SK-N-SH (cell line): ENCODE measurements at regions not wholly inside any gene's neighbourhood (a gene's known extent, or its start where the extent isn't known, plus 50 kb on each side); places are given as distances from the start of the nearest gene placed in this dataset.

Experiments used
- CTCF ChIA-PET: fragments of 300-600, 350-600 bp; formaldehyde crosslinking; extraction: SDS; loops from one replicate; lab custom pipeline; 2021; lab: Yijun Ruan, JAX
- POLR2A ChIA-PET: fragments of 350-600 bp; sonication (Branson Sonifier 250); formaldehyde crosslinking; extraction: SDS; loops from one replicate; lab custom pipeline; 2020; ENCODE audit warnings: antibody characterized with exemption, inconsistent platforms; lab: Yijun Ruan, JAX
- DNase-seq: peaks from one replicate; pipeline ENCODE4 v3.0.0; 2012
- H2AFZ ChIP-seq: fragments of 200-600 bp; sonication (generic); 2 replicates; pipeline ENCODE4 v1.8.1; 2016; ENCODE audit warnings: antibody characterized with exemption, mild to moderate bottlenecking, low read depth
- H3F3A ChIP-seq: fragments of 200-600 bp; sonication (generic); replicated peaks from 2 replicates; pipeline ENCODE3; 2016; ENCODE audit warnings: antibody characterized with exemption, mild to moderate bottlenecking; ENCODE audit not compliant: insufficient read depth
- H3K27ac ChIP-seq, 2 experiments: fragments of 200-500 bp in 1 of 2; fragments of 200-600 bp in 1 of 2; sonication (Bioruptor generic) in 1 of 2; sonication (generic), shearing (Covaris generic) in 1 of 2; 2 replicates each; pipeline versions ENCODE4 v1.5.1 to v1.6.1; 2014 to 2016; ENCODE audit warnings: low read depth in 2 of 2, inconsistent platforms in 1 of 2, low read length in 1 of 2, mild to moderate bottlenecking in 1 of 2, mixed read lengths in 1 of 2
- H3K27me3 ChIP-seq: fragments of 200-600 bp; sonication (generic), shearing (Covaris generic); 2 replicates; pipeline ENCODE4 v1.6.1; 2016; ENCODE audit warnings: mixed run types; ENCODE audit not compliant: insufficient read depth
- H3K36me3 ChIP-seq, 2 experiments: fragments of 200-500 bp in 1 of 2; fragments of 200-600 bp in 1 of 2; sonication (Bioruptor generic) in 1 of 2; sonication (generic) in 1 of 2; replicated peaks in 1 of 2; 2 replicates each; pipeline versions ENCODE3 to v1.5.1; 2014 to 2016; ENCODE audit warnings: low read length in 1 of 2, mild to moderate bottlenecking in 1 of 2; ENCODE audit not compliant: insufficient read depth in 2 of 2, control insufficient read depth in 1 of 2
- H3K4me1 ChIP-seq, 2 experiments: fragments of 200-500 bp in 1 of 2; fragments of 200-600 bp in 1 of 2; sonication (Bioruptor generic) in 1 of 2; sonication (generic), shearing (Covaris generic) in 1 of 2; 2 replicates each; pipeline versions ENCODE4 v1.5.1 to v1.6.1; 2014 to 2016; ENCODE audit warnings: low read depth in 1 of 2, low read length in 1 of 2, mixed run types in 1 of 2; ENCODE audit not compliant: insufficient read depth in 2 of 2, control insufficient read depth in 1 of 2
- H3K4me2 ChIP-seq: fragments of 200-600 bp; sonication (generic), shearing (Covaris generic); 2 replicates; pipeline ENCODE4 v1.6.1; 2017; ENCODE audit warnings: mixed run types
- H3K4me3 ChIP-seq, 2 experiments: fragments of 200-500 bp in 1 of 2; fragments of 200-600 bp in 1 of 2; sonication (Bioruptor generic) in 1 of 2; sonication (generic), shearing (Covaris generic) in 1 of 2; 2 replicates each; pipeline versions ENCODE4 v1.5.1 to v1.8.1; 2014 to 2016; ENCODE audit warnings: low read depth in 2 of 2, inconsistent platforms in 1 of 2, low read length in 1 of 2, mild to moderate bottlenecking in 1 of 2, mixed read lengths in 1 of 2, moderate library complexity in 1 of 2
- H3K79me2 ChIP-seq: fragments of 200-600 bp; sonication (generic); 2 replicates; pipeline ENCODE4 v1.8.1; 2017; ENCODE audit warnings: mild to moderate bottlenecking; ENCODE audit not compliant: insufficient read depth
- H3K9ac ChIP-seq: fragments of 200-600 bp; sonication (generic); 2 replicates; pipeline ENCODE4 v1.6.1; 2017; ENCODE audit warnings: mixed run types
- H3K9me2 ChIP-seq: fragments of 200-600 bp; sonication (generic); 2 replicates; pipeline ENCODE4 v1.6.1; 2017; ENCODE audit warnings: mixed run types
- H3K9me3 ChIP-seq: fragments of 200-600 bp; sonication (generic); 2 replicates; pipeline ENCODE4 v1.6.1; 2017; ENCODE audit warnings: mixed run types, mild to moderate bottlenecking, moderate library complexity
- H4K20me1 ChIP-seq: fragments of 200-600 bp; sonication (generic); 2 replicates; pipeline ENCODE4 v1.6.1; 2017; ENCODE audit warnings: mild to moderate bottlenecking, mixed run types; ENCODE audit not compliant: insufficient read depth
- FOXJ3 ChIP-seq: sonication (generic); formaldehyde crosslinking; IDR thresholded peaks from 2 replicates; pipeline ENCODE4 v1.5.1; 2020; ENCODE audit warnings: mild to moderate bottlenecking, missing genetic modification reagents
- FOXM1 ChIP-seq: IDR thresholded peaks from 2 replicates; pipeline ENCODE4 v1.4.0; 2012; ENCODE audit warnings: low read depth, mild to moderate bottlenecking
- GABPA ChIP-seq: IDR thresholded peaks from 2 replicates; pipeline ENCODE4 v1.4.0; 2012; ENCODE audit warnings: low read depth, mild to moderate bottlenecking
- GATA2 ChIP-seq: sonication (generic); formaldehyde crosslinking; IDR thresholded peaks from 2 replicates; pipeline ENCODE4 v1.5.0; 2020; ENCODE audit warnings: mild to moderate bottlenecking, missing genetic modification reagents
- JUND ChIP-seq: IDR thresholded peaks from 2 replicates; pipeline ENCODE4 v1.4.0; 2012
- MXI1 ChIP-seq: IDR thresholded peaks from 2 replicates; pipeline ENCODE4 v1.6.1; 2012; ENCODE audit warnings: mild to moderate bottlenecking, low read depth, low read length, improper control_type of control experiment
- NFIC ChIP-seq: IDR thresholded peaks from 2 replicates; pipeline ENCODE4 v1.4.0; 2012; ENCODE audit warnings: borderline replicate concordance
- PBX3 ChIP-seq: IDR thresholded peaks from 2 replicates; pipeline ENCODE4; 2012
- POLR2AphosphoS5 ChIP-seq: IDR thresholded peaks from 2 replicates; pipeline ENCODE4 v1.6.1; 2012; ENCODE audit warnings: low read depth, low read length
- RCOR1 ChIP-seq: fragments of 150-350 bp; IDR thresholded peaks from 2 replicates; pipeline ENCODE4 v1.6.1; 2017; ENCODE audit warnings: antibody characterized with exemption, low read length
- REST ChIP-seq: IDR thresholded peaks from 2 replicates; pipeline ENCODE4 v1.6.1; 2012; ENCODE audit warnings: mild to moderate bottlenecking, low read depth, low read length, moderate library complexity
- RFX5 ChIP-seq: IDR thresholded peaks from 2 replicates; pipeline ENCODE4 v1.6.1; 2012; ENCODE audit warnings: mild to moderate bottlenecking, improper control_type of control experiment, low read length
- SIN3A ChIP-seq: IDR thresholded peaks from 2 replicates; pipeline ENCODE4 v1.6.1; 2012; ENCODE audit warnings: low read depth, mild to moderate bottlenecking, low read length, moderate library complexity, borderline replicate concordance
- SMC3 ChIP-seq: IDR thresholded peaks from 2 replicates; pipeline ENCODE4 v1.6.1; 2012; ENCODE audit warnings: low read depth, low read length, improper control_type of control experiment
- TAF1 ChIP-seq: IDR thresholded peaks from 2 replicates; pipeline ENCODE4 v1.6.1; 2012; ENCODE audit warnings: low read depth, mild to moderate bottlenecking, low read length, moderate library complexity, borderline replicate concordance
- TEAD4 ChIP-seq: IDR thresholded peaks from 2 replicates; pipeline ENCODE4 v1.4.0; 2012; ENCODE audit warnings: mild to moderate bottlenecking, borderline replicate concordance; ENCODE audit not compliant: insufficient read depth
- YY1 ChIP-seq: IDR thresholded peaks from 2 replicates; pipeline ENCODE4 v1.4.0; 2012; ENCODE audit warnings: low read depth, mild to moderate bottlenecking
- ZBTB33 ChIP-seq: IDR thresholded peaks from 2 replicates; pipeline ENCODE4 v1.4.0; 2012; ENCODE audit warnings: low read depth, borderline replicate concordance
- WGBS: methylation state at CpG from one replicate; pipeline ENCODE4 v1.1.6; 2017; ENCODE audit warnings: low lambda C conversion rate; 5-methylcytosine and 5-hydroxymethylcytosine counted together

GRCh38 chrX:7314425-7314824 is 166.5 kb upstream of the PUDP start (continued):
- TF ChIP-seq REST (no peak), TEAD4 (no peak), FOXM1 (no peak), NFIC (no peak), YY1 (no peak)

DNA sequence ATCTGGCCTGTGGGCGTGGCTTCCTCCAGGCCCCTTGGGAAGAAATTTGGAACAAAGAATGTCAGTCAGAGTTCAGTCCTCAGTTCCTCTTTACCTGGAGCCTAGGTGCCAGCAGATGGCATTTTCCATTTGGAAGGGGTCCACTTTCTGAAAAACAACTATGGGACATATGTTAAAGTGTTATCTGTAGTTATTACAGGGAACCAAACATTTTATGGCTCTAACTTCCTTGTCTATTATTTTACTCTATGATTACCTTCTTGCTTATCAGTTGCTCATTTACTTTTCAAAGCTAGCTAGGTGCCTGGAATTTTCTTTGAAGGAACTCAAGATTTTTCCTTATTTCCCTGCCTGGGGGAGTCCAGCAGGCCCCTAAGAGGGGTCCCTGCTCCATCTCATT is 159.8 kb upstream of the PUDP start:
- Histone ChIP-seq H3K36me3 (no peaks in the 10 kb centered on the region), H4K20me1 (no peaks in the 10 kb centered on the region), H3K9ac (no peak overlapping the region), H3K4me3 (no peak overlapping the region), H3K9me3 (no peaks in the 10 kb centered on the region), H3K27ac (no peak overlapping the region), H3K4me1 (no peaks in the 10 kb centered on the region), H3K27me3 (no peaks in the 10 kb centered on the region), H2AFZ (no peak overlapping the region), H3K79me2 (no peaks in the 10 kb centered on the region), H3F3A (no peaks in the 10 kb centered on the region), H3K4me2 (no peak overlapping the region), H3K9me2 (no peaks in the 10 kb centered on the region)
- TF ChIP-seq PBX3 (no peak), SMC3 (no peak), SIN3A (no peak), RCOR1 (no peak), GATA2 (CRISPR knock-in tag) (no peak), POLR2AphosphoS5 (no peak), ZBTB33 (no peak), GABPA (no peak), JUND (no peak), TAF1 (no peak), RFX5 (no peak), FOXJ3 (CRISPR knock-in tag) (no peak), MXI1 (no peak)
- 13% methylated on average over 1 of the region's 1 CpG for whole genome bisulfite sequencing
- ChIA-PET POLR2A (no interaction called here), CTCF (no interaction called here)
- no peak for DNase-seq
